ENCODE measurements at regions not wholly inside any gene's neighbourhood (a gene's known extent, or its start where the extent isn't known, plus 50 kb on each side); places are given as distances from the start of the nearest gene placed in this dataset.

- Mint-ChIP-seq H3K36me3 (ENCODE audit: insufficient read depth, unreplicated experiment) (no peaks in the 10 kb centered on the region), H3K9me3 (ENCODE audit: unreplicated experiment) (no peaks in the 10 kb centered on the region), H3K4me1 (ENCODE audit: insufficient read depth, unreplicated experiment) (no peaks in the 10 kb centered on the region), H3K27ac (ENCODE audit: low read depth, unreplicated experiment) (no peak overlapping the region), H3K27me3 (ENCODE audit: insufficient read depth, unreplicated experiment) (no peaks in the 10 kb centered on the region), H3K4me3 (ENCODE audit: unreplicated experiment) (no peak overlapping the region)
- intact Hi-C loops (cut with micrococcal nuclease), result no loop called here
- ChIA-PET CTCF (no interaction called here), POLR2A (no interaction called here)
- no peak for DNase-seq (ENCODE audit: unreplicated experiment)
- no TSS peak for BruUV-seq (replicated peaks)
- no peak for TF ChIP-seq CTCF (IDR thresholded peaks at IDR 0.05; ENCODE audit: unreplicated experiment)
These were observed 332.4 kb upstream of the PRICKLE1 start for GRCh38 chr12:42921741-42922504.

GRCh38 chr12:42919691-42920090 lies 330.1 kb upstream of the PRICKLE1 start:
- no peaks in the 10 kb centered on the region for H3K27me3 Mint-ChIP-seq (ENCODE audit: insufficient read depth, unreplicated experiment)

GRCh38 chr12:42918443-42918842 lies 328.9 kb upstream of the PRICKLE1 start:
- POLR2A ChIA-PET, result no interaction called here
- Mint-ChIP-seq H3K4me3 (ENCODE audit: unreplicated experiment) (no peak overlapping the region), H3K9me3 (ENCODE audit: unreplicated experiment) (peaks cover 7% of the 10 kb centered on the region), H3K4me1 (ENCODE audit: insufficient read depth, unreplicated experiment) (no peaks in the 10 kb centered on the region), H3K27ac (ENCODE audit: low read depth, unreplicated experiment) (no peak overlapping the region), H3K27me3 (ENCODE audit: insufficient read depth, unreplicated experiment) (no peaks in the 10 kb centered on the region), H3K36me3 (ENCODE audit: insufficient read depth, unreplicated experiment) (no peaks in the 10 kb centered on the region)
- CTCF ChIA-PET, result interaction anchor here (1.4 kb wide), 1 partner anchor 11 kb away, joined by 3 read pairs; no protein-coding TSS in a partner anchor
- no peak for TF ChIP-seq CTCF (IDR thresholded peaks at IDR 0.05; ENCODE audit: unreplicated experiment)
- no peak for DNase-seq (ENCODE audit: unreplicated experiment)
- intact Hi-C loops (cut with micrococcal nuclease), result no loop called here
- BruUV-seq (replicated peaks), result no TSS peak

More at GRCh38 chr12:42919691-42920090, 330.1 kb upstream of the PRICKLE1 start:
- no peak for TF ChIP-seq CTCF (IDR thresholded peaks at IDR 0.05; ENCODE audit: unreplicated experiment)
- intact Hi-C loops (cut with micrococcal nuclease), result no loop called here
- no TSS peak for BruUV-seq (replicated peaks)
- Mint-ChIP-seq H3K36me3 (ENCODE audit: insufficient read depth, unreplicated experiment) (no peaks in the 10 kb centered on the region), H3K4me3 (ENCODE audit: unreplicated experiment) (no peak overlapping the region), H3K4me1 (ENCODE audit: insufficient read depth, unreplicated experiment) (no peaks in the 10 kb centered on the region), H3K9me3 (ENCODE audit: unreplicated experiment) (peaks cover 4% of the 10 kb centered on the region), H3K27ac (ENCODE audit: low read depth, unreplicated experiment) (no peak overlapping the region)
- DNase-seq (ENCODE audit: unreplicated experiment), result no peak
- CTCF ChIA-PET, result interaction anchor here (0.6 to 0.9 kb wide), 2 partner anchors 9 to 674 kb away, joined by 3 read pairs; no protein-coding TSS in a partner anchor
- POLR2A ChIA-PET, result no interaction called here

GRCh38 chr12:42916143-42916542 lies 326.6 kb upstream of the PRICKLE1 start:
- H3K9me3 Mint-ChIP-seq (ENCODE audit: unreplicated experiment), result peaks cover 15% of the 10 kb centered on the region
- no peak for DNase-seq (ENCODE audit: unreplicated experiment)
- no peaks in the 10 kb centered on the region for H3K27me3 Mint-ChIP-seq (ENCODE audit: insufficient read depth, unreplicated experiment)
- intact Hi-C loops (cut with micrococcal nuclease), result no loop called here
- ChIA-PET CTCF (no interaction called here), POLR2A (interaction anchor here (0.8 kb wide), 1 partner anchor 137 kb away, joined by 5 read pairs; no protein-coding TSS in a partner anchor)
- BruUV-seq (replicated peaks), result no TSS peak
- no peaks in the 10 kb centered on the region for H3K4me1 Mint-ChIP-seq (ENCODE audit: insufficient read depth, unreplicated experiment)
- no peak overlapping the region for H3K27ac Mint-ChIP-seq (ENCODE audit: low read depth, unreplicated experiment)
- H3K4me3 Mint-ChIP-seq (ENCODE audit: unreplicated experiment), result no peak overlapping the region
- no peaks in the 10 kb centered on the region for H3K36me3 Mint-ChIP-seq (ENCODE audit: insufficient read depth, unreplicated experiment)
- TF ChIP-seq CTCF (IDR thresholded peaks at IDR 0.05; ENCODE audit: unreplicated experiment), result no peak
